ENCODE measurements at regions not wholly inside any gene's neighbourhood (a gene's known extent, or its start where the extent isn't known, plus 50 kb on each side); places are given as distances from the start of the nearest gene placed in this dataset.

DNA sequence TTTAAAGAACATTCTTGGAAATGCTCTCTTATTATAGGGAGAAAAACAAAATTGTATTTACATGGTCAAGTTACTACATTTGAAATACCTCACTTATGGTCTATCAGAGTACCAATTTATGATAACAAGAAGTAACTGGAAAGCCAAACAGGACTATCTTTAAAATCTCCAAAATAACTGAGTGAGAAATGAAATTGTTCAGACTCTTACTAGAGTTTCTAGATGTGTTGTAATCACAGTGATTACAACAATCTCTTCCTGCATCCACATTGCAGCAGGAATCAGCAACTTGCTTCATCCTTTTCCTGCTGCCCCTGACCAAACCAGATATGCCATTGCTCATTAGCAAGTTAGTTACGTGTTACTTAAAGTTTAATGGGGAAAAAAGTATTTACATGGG, 245.2 kb upstream of the SMIM31 start:
- intact Hi-C loops (cut with micrococcal nuclease) = no loop called here
- no CpG with 5 or more reads among the region's 1 CpG for WGBS (ENCODE audit: insufficient coverage)
- H3K79me2 ChIP-seq (ENCODE audit: insufficient read depth, low read length) = no peaks in the 10 kb centered on the region

DNA sequence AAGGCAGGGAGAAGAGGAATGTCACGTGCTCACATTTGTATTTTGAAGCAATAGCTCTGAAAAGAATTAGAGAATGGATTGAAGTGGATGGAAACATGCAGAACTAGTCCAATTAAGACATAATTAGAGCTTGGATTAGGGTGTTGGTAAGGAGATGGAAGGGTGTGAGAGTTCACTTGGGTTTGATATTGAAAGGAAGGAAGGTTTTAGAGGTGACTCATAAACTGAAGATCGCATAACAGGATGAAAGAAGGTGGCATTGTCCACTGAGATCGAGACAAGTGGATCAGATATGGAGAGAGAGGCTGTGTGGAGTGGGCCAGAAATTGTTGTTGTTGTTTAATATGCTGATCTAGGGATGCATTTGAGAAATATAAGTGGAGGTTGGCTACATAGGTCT, 244.0 kb upstream of the SMIM31 start:
- intact Hi-C loops (cut with micrococcal nuclease) = no loop called here
- Histone ChIP-seq H3K9ac (ENCODE audit: insufficient read depth, low read length, poor library complexity, severe bottlenecking) (no peak overlapping the region), H3K79me2 (ENCODE audit: insufficient read depth, low read length) (no peaks in the 10 kb centered on the region), H2AFZ (ENCODE audit: insufficient read depth, low read depth, low read length, poor library complexity, severe bottlenecking) (no peak overlapping the region), H3K4me3 (replicated peaks in 1 of 3; ENCODE audit: low read depth in 2 of 3, low read length in 3 of 3) (no peak overlapping the region), H3K27me3 (ENCODE audit: control insufficient read depth in 2 of 2, insufficient read depth in 2 of 2, low read length in 2 of 2) (no peaks in the 10 kb centered on the region), H3K36me3 (replicated peaks in 1 of 2; ENCODE audit: control insufficient read depth in 1 of 2, insufficient read depth in 2 of 2, low read length in 2 of 2) (no peaks in the 10 kb centered on the region), H3K4me2 (replicated peaks; ENCODE audit: extremely low read depth, low read length, poor library complexity, severe bottlenecking) (no peak overlapping the region), H3K9me3 (replicated peaks in 1 of 2; ENCODE audit: control insufficient read depth in 1 of 2, insufficient read depth in 1 of 2, low read length in 2 of 2) (no peaks in the 10 kb centered on the region), H4K20me1 (ENCODE audit: insufficient read depth, low read length) (no peaks in the 10 kb centered on the region), H3K27ac (ENCODE audit: low read depth in 1 of 2, low read length in 2 of 2) (no peak overlapping the region), H3K4me1 (ENCODE audit: control insufficient read depth in 1 of 2, insufficient read depth in 2 of 2, low read length in 2 of 2) (peaks cover 0 to 26% of the 10 kb centered on the region in 2 donors)
- Mint-ChIP-seq H3K27ac (no peak overlapping the region), H3K4me3 (no peak overlapping the region), H3K4me1 (no peaks in the 10 kb centered on the region), H3K9me3 (peaks cover 0 to 9% (median 0%) of the 10 kb centered on the region in 7 donors), H3K36me3 (no peaks in the 10 kb centered on the region), H3K27me3 (ENCODE audit: low read depth in 3 of 3) (no peaks in the 10 kb centered on the region)
- TF ChIP-seq, protein P1, sequence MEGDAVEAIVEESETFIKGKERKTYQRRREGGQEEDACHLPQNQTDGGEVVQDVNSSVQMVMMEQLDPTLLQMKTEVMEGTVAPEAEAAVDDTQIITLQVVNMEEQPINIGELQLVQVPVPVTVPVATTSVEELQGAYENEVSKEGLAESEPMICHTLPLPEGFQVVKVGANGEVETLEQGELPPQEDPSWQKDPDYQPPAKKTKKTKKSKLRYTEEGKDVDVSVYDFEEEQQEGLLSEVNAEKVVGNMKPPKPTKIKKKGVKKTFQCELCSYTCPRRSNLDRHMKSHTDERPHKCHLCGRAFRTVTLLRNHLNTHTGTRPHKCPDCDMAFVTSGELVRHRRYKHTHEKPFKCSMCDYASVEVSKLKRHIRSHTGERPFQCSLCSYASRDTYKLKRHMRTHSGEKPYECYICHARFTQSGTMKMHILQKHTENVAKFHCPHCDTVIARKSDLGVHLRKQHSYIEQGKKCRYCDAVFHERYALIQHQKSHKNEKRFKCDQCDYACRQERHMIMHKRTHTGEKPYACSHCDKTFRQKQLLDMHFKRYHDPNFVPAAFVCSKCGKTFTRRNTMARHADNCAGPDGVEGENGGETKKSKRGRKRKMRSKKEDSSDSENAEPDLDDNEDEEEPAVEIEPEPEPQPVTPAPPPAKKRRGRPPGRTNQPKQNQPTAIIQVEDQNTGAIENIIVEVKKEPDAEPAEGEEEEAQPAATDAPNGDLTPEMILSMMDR (IDR thresholded peaks at IDR 0.05) = no peak
- WGBS (ENCODE audit: insufficient coverage) = 10% methylated on average over 2 of the region's 3 CpGs
- DNase-seq = peak in 2 of 3 donors; percentile 7 to 11

More for the DNA sequence above, 245.2 kb upstream of the SMIM31 start:
- DNase-seq = peak in 2 of 3 donors; percentile 13 to 28
- H3K9me3 ChIP-seq (replicated peaks in 1 of 2; ENCODE audit: control insufficient read depth in 1 of 2, insufficient read depth in 1 of 2, low read length in 2 of 2) = no peaks in the 10 kb centered on the region
- no peaks in the 10 kb centered on the region for H3K36me3 ChIP-seq (replicated peaks in 1 of 2; ENCODE audit: control insufficient read depth in 1 of 2, insufficient read depth in 2 of 2, low read length in 2 of 2)
- peaks cover 0 to 9% (median 0%) of the 10 kb centered on the region in 7 donors for H3K9me3 Mint-ChIP-seq
- no peak overlapping the region for H2AFZ ChIP-seq (ENCODE audit: insufficient read depth, low read depth, low read length, poor library complexity, severe bottlenecking)
- no peak overlapping the region for H3K4me3 Mint-ChIP-seq
- H3K4me2 ChIP-seq (replicated peaks; ENCODE audit: extremely low read depth, low read length, poor library complexity, severe bottlenecking) = peak overlapping the region; percentile 5
- H3K4me1 Mint-ChIP-seq = no peaks in the 10 kb centered on the region
- H3K4me3 ChIP-seq (replicated peaks in 1 of 3; ENCODE audit: low read depth in 2 of 3, low read length in 3 of 3) = no peak overlapping the region
- peaks cover 0 to 26% of the 10 kb centered on the region in 2 donors for H3K4me1 ChIP-seq (ENCODE audit: control insufficient read depth in 1 of 2, insufficient read depth in 2 of 2, low read length in 2 of 2)
- TF ChIP-seq, protein P1 (IDR thresholded peaks at IDR 0.05) = no peak
- no peak overlapping the region for H3K27ac Mint-ChIP-seq
- H3K36me3 Mint-ChIP-seq = no peaks in the 10 kb centered on the region
- H3K27me3 ChIP-seq (ENCODE audit: control insufficient read depth in 2 of 2, insufficient read depth in 2 of 2, low read length in 2 of 2) = no peaks in the 10 kb centered on the region
- H3K27ac ChIP-seq (ENCODE audit: low read depth in 1 of 2, low read length in 2 of 2) = no peak overlapping the region
- no peak overlapping the region for H3K9ac ChIP-seq (ENCODE audit: insufficient read depth, low read length, poor library complexity, severe bottlenecking)
- no peaks in the 10 kb centered on the region for H4K20me1 ChIP-seq (ENCODE audit: insufficient read depth, low read length)
- H3K27me3 Mint-ChIP-seq (ENCODE audit: low read depth in 3 of 3) = no peaks in the 10 kb centered on the region

All from CD14-positive monocyte (primary cell).